HCT116 (cell line): ENCODE measurements at regions not wholly inside any gene's neighbourhood (a gene's known extent, or its start where the extent isn't known, plus 50 kb on each side); places are given as distances from the start of the nearest gene placed in this dataset.

ENCODE experiments used
- ATAC-seq: fragments of 200-7000 bp; cut with Tn5 transposase; 2 replicates; pipeline ENCODE4 v1.9.1; 2020; ENCODE audit warnings: mild to moderate bottlenecking, moderate library complexity
- BruUV-seq: library from RNA; stranded (reverse); fragments of 400-500 nt; replicated peaks from 2 replicates; lab custom pipeline; 2021; lab: Mats Ljungman, UMichigan
- CTCF ChIA-PET: fragments of 300-600 bp; sonication (Branson Sonifier 250); formaldehyde crosslinking; loops from one replicate; lab custom pipeline; 2021; ENCODE audit warnings: antibody characterized with exemption; lab: Charles Lee
- POLR2A ChIA-PET: fragments of 300-600, 350-600 bp; sonication (Branson Sonifier 250); formaldehyde crosslinking; loops from one replicate; lab custom pipeline; 2021; ENCODE audit warnings: antibody characterized with exemption; lab: Charles Lee
- RAD21 ChIA-PET, 2 experiments: fragments of 300-600 bp; sonication (Branson Sonifier 250); formaldehyde crosslinking; loops; one replicate each; lab custom pipeline; 2023; ENCODE audit warnings: low total read pairs in 2 of 2; ENCODE audit not compliant: uncharacterized antibody in 2 of 2, unreplicated experiment in 2 of 2, low non-redundant PET in 1 of 2; lab: Charles Lee
- DNase-seq: peaks from one replicate; pipeline ENCODE4 v3.0.0-alpha.2; 2010; ENCODE audit warnings: low read depth, low spot score
- H2AFZ ChIP-seq: fragments of 200-600 bp; shearing (Covaris generic), sonication (generic); 2 replicates; pipeline ENCODE4 v1.6.1; 2017; ENCODE audit warnings: low read depth, mixed run types, mixed read lengths, antibody characterized with exemption, low read length; ENCODE audit not compliant: poor library complexity, severe bottlenecking
- H3K27ac ChIP-seq: 2 replicates; pipeline ENCODE4 v1.5.1; 2012; ENCODE audit warnings: low read depth, low read length
- H3K27me3 ChIP-seq: fragments of 200-600 bp; sonication (generic); 2 replicates; pipeline ENCODE4 v1.6.1; 2016; ENCODE audit warnings: mixed run types, low read length, mixed read lengths; ENCODE audit not compliant: insufficient read depth
- H3K36me3 ChIP-seq, 2 experiments: fragments of 200-500 bp in 1 of 2; fragments of 200-600 bp in 1 of 2; sonication (Bioruptor generic) in 1 of 2; sonication (generic) in 1 of 2; 2 replicates each; pipeline versions ENCODE4 v1.5.1 to v1.6.1; 2014 to 2016; ENCODE audit warnings: low read length in 2 of 2, inconsistent platforms in 1 of 2, mixed read lengths in 1 of 2, mixed run types in 1 of 2; ENCODE audit not compliant: insufficient read depth in 2 of 2, control insufficient read depth in 1 of 2
- H3K4me1 ChIP-seq, 2 experiments: fragments of 200-600 bp in 1 of 2; sonication (generic) in 1 of 2; 2 replicates each; pipeline versions ENCODE4 v1.5.1 to v1.6.1; 2012 to 2017; ENCODE audit warnings: low read length in 2 of 2, inconsistent platforms in 1 of 2, mild to moderate bottlenecking in 1 of 2, mixed read lengths in 1 of 2, mixed run types in 1 of 2, moderate library complexity in 1 of 2; ENCODE audit not compliant: insufficient read depth in 2 of 2, control insufficient read depth in 1 of 2
- H3K4me2 ChIP-seq: fragments of 200-600 bp; sonication (generic); 2 replicates; pipeline ENCODE4 v1.6.1; 2017; ENCODE audit warnings: mixed run types, low read length, mixed read lengths
- H3K4me3 ChIP-seq, 2 experiments: fragments of 200-600 bp in 1 of 2; sonication (generic) in 1 of 2; replicated peaks in 1 of 2; 2 replicates each; pipeline ENCODE4 v1.5.1; 2011 to 2016; ENCODE audit warnings: low read length in 2 of 2, control low read depth in 1 of 2, low read depth in 1 of 2, mild to moderate bottlenecking in 1 of 2, mixed read lengths in 1 of 2, mixed run types in 1 of 2
- H3K79me2 ChIP-seq: fragments of 200-600 bp; sonication (generic); 2 replicates; pipeline ENCODE4 v1.6.1; 2017; ENCODE audit warnings: mild to moderate bottlenecking, mixed run types, low read length, moderate library complexity, mixed read lengths; ENCODE audit not compliant: insufficient read depth
- H3K9ac ChIP-seq: fragments of 200-600 bp; sonication (generic); 2 replicates; pipeline ENCODE4 v1.6.1; 2016; ENCODE audit warnings: low read length, mixed read lengths
- H3K9me2 ChIP-seq: fragments of 200-600 bp; sonication (generic), shearing (Covaris generic); 2 replicates; pipeline ENCODE4 v1.6.1; 2017; ENCODE audit warnings: mixed run types, mild to moderate bottlenecking, moderate library complexity; ENCODE audit not compliant: insufficient read depth
- H3K9me3 ChIP-seq, 2 experiments: fragments of 200-500 bp in 1 of 2; fragments of 200-600 bp in 1 of 2; sonication (Bioruptor generic) in 1 of 2; sonication (generic) in 1 of 2; 2 replicates each; pipeline ENCODE4 v1.6.1; 2014 to 2017; ENCODE audit warnings: low read length in 2 of 2, mixed read lengths in 2 of 2, inconsistent platforms in 1 of 2, low read depth in 1 of 2, mild to moderate bottlenecking in 1 of 2, mixed run types in 1 of 2, moderate library complexity in 1 of 2; ENCODE audit not compliant: control insufficient read depth in 1 of 2, insufficient read depth in 1 of 2
- H4K20me1 ChIP-seq: fragments of 200-600 bp; sonication (generic), shearing (Covaris generic); 2 replicates; pipeline ENCODE4 v1.6.1; 2017; ENCODE audit warnings: mixed run types, mild to moderate bottlenecking, moderate library complexity; ENCODE audit not compliant: insufficient read depth
- CBX3 ChIP-seq: IDR thresholded peaks from 2 replicates; pipeline ENCODE4 v1.6.1; 2012; ENCODE audit warnings: low read depth
- EGR1 ChIP-seq: IDR thresholded peaks from 2 replicates; pipeline ENCODE4 v1.6.1; 2012; ENCODE audit warnings: low read depth
- EZH2 ChIP-seq: fragments of 200-600 bp; sonication (generic); IDR thresholded peaks from 2 replicates; pipeline ENCODE4 v1.6.1; 2017; ENCODE audit warnings: antibody characterized with exemption, mixed run types
- EZH2phosphoT487 ChIP-seq: fragments of 200-600 bp; IDR thresholded peaks from 2 replicates; pipeline ENCODE4 v1.6.1; 2018; ENCODE audit warnings: antibody characterized with exemption, borderline replicate concordance
- FOSL1 ChIP-seq: IDR thresholded peaks from 2 replicates; pipeline ENCODE4 v1.6.1; 2012; ENCODE audit warnings: low read depth
- POLR2A ChIP-seq: IDR thresholded peaks from 2 replicates; pipeline ENCODE4 v1.7.0; 2011; ENCODE audit warnings: borderline replicate concordance; ENCODE audit not compliant: insufficient read depth, insufficient read length; ENCODE audit errors: extremely low read depth
- POLR2AphosphoS5 ChIP-seq: IDR thresholded peaks from 2 replicates; pipeline ENCODE4 v1.6.1; 2011; ENCODE audit warnings: mild to moderate bottlenecking, low read depth, low read length, moderate library complexity
- RAD21 ChIP-seq: IDR thresholded peaks from 2 replicates; pipeline ENCODE4 v1.6.1; 2012; ENCODE audit warnings: low read depth, mild to moderate bottlenecking
- SIN3A ChIP-seq: IDR thresholded peaks from 2 replicates; pipeline ENCODE4 v1.6.1; 2012; ENCODE audit warnings: low read depth
- SP1 ChIP-seq: IDR thresholded peaks from 2 replicates; pipeline ENCODE4 v1.6.1; 2012; ENCODE audit warnings: low read depth
- SRF ChIP-seq: IDR thresholded peaks from 2 replicates; pipeline ENCODE4 v1.6.1; 2012; ENCODE audit warnings: low read depth
- TCF7L2 ChIP-seq: IDR thresholded peaks from 2 replicates; pipeline ENCODE4 v1.7.0; 2011; ENCODE audit warnings: borderline replicate concordance, inconsistent platforms; ENCODE audit not compliant: insufficient read depth, insufficient read length; ENCODE audit errors: extremely low read depth
- ZNF274 ChIP-seq: fragments of 200-500 bp; sonication (Bioruptor generic); IDR thresholded peaks from 2 replicates; pipeline ENCODE4 v1.6.1; 2014; ENCODE audit warnings: mild to moderate bottlenecking, low read depth, low read length, inconsistent platforms
- intact Hi-C: fragments of 100-400 bp; cut with micrococcal nuclease; formaldehyde crosslinking; loops from 2 replicates; pipeline ENCODE4 v1.10.0; 2022
- TF ChIP-seq, protein P1 (sequence below), 3 experiments: fragments of 200-600 bp in 1 of 3; sonication (generic) in 1 of 3; IDR thresholded peaks in 2 of 3; conservative IDR thresholded peaks in 1 of 3; 2 replicates each; pipeline ENCODE4 v1.5.1; 2012 to 2017; ENCODE audit warnings: low read depth in 2 of 3, low read length in 2 of 3, antibody characterized with exemption in 1 of 3, borderline replicate concordance in 1 of 3, control low read depth in 1 of 3, mild to moderate bottlenecking in 1 of 3, mixed read lengths in 1 of 3, mixed run types in 1 of 3, moderate library complexity in 1 of 3; ENCODE audit not compliant: insufficient read depth in 1 of 3
- TF ChIP-seq, protein P2 (sequence below): IDR thresholded peaks from 2 replicates; pipeline ENCODE4 v1.6.1; 2012
- TF ChIP-seq, protein P3 (sequence below): IDR thresholded peaks from 2 replicates; pipeline ENCODE4 v1.6.1; 2012; ENCODE audit warnings: low read depth
- TF ChIP-seq, protein P4 (sequence below): IDR thresholded peaks from 2 replicates; pipeline ENCODE4 v1.6.1; 2011; ENCODE audit warnings: mild to moderate bottlenecking, low read length, moderate library complexity; ENCODE audit not compliant: insufficient replicate concordance; ENCODE audit errors: extremely low read depth

DNA sequence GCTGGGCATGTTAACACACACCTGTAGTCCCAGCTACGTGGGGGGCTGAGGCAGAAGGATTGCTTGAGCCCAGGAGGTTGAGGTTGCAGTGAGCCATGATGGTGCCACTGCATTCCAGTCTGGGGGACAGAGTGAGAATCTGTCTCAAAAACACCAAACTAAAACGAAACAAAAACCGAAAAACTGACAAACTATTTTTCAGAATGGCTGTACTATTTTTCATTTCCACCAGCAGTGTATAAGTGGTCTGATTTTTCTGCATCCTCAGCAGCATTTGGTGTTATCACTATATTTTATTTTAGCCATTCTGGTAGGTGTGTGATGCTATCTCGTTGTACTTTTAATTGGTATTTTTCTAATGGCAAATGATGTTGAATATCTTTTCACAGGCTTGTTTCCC lies 95.2 kb downstream of the PDCL3 start:
- H3K9ac ChIP-seq, result no peak overlapping the region
- intact Hi-C loops, result no loop called here
- no peaks in the 10 kb centered on the region for H4K20me1 ChIP-seq
- POLR2A ChIA-PET, result no interaction called here
- no peaks in the 10 kb centered on the region for H3K9me3 ChIP-seq
- ATAC-seq (no peak), DNase-seq (no peak)
- BruUV-seq, result no TSS peak
- TF ChIP-seq SRF, result no peak
- TF ChIP-seq POLR2AphosphoS5, result no peak
- TF ChIP-seq EGR1, result no peak
- TF ChIP-seq, protein P1, sequence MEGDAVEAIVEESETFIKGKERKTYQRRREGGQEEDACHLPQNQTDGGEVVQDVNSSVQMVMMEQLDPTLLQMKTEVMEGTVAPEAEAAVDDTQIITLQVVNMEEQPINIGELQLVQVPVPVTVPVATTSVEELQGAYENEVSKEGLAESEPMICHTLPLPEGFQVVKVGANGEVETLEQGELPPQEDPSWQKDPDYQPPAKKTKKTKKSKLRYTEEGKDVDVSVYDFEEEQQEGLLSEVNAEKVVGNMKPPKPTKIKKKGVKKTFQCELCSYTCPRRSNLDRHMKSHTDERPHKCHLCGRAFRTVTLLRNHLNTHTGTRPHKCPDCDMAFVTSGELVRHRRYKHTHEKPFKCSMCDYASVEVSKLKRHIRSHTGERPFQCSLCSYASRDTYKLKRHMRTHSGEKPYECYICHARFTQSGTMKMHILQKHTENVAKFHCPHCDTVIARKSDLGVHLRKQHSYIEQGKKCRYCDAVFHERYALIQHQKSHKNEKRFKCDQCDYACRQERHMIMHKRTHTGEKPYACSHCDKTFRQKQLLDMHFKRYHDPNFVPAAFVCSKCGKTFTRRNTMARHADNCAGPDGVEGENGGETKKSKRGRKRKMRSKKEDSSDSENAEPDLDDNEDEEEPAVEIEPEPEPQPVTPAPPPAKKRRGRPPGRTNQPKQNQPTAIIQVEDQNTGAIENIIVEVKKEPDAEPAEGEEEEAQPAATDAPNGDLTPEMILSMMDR (IDR thresholded peaks at IDR 0.05 in 2 of 3, conservative IDR thresholded peaks at IDR 0.05 in 1 of 3; ENCODE audit: borderline replicate concordance in 1 of 3, insufficient read depth in 1 of 3, low read depth in 2 of 3, low read length in 2 of 3), result no peak
- TF ChIP-seq SIN3A, result no peak
- no peak for TF ChIP-seq CBX3
- TF ChIP-seq POLR2A, result no peak
- TF ChIP-seq, protein P2, sequence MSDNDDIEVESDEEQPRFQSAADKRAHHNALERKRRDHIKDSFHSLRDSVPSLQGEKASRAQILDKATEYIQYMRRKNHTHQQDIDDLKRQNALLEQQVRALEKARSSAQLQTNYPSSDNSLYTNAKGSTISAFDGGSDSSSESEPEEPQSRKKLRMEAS, result no peak
- TF ChIP-seq EZH2phosphoT487, result no peak
- TF ChIP-seq, protein P3, sequence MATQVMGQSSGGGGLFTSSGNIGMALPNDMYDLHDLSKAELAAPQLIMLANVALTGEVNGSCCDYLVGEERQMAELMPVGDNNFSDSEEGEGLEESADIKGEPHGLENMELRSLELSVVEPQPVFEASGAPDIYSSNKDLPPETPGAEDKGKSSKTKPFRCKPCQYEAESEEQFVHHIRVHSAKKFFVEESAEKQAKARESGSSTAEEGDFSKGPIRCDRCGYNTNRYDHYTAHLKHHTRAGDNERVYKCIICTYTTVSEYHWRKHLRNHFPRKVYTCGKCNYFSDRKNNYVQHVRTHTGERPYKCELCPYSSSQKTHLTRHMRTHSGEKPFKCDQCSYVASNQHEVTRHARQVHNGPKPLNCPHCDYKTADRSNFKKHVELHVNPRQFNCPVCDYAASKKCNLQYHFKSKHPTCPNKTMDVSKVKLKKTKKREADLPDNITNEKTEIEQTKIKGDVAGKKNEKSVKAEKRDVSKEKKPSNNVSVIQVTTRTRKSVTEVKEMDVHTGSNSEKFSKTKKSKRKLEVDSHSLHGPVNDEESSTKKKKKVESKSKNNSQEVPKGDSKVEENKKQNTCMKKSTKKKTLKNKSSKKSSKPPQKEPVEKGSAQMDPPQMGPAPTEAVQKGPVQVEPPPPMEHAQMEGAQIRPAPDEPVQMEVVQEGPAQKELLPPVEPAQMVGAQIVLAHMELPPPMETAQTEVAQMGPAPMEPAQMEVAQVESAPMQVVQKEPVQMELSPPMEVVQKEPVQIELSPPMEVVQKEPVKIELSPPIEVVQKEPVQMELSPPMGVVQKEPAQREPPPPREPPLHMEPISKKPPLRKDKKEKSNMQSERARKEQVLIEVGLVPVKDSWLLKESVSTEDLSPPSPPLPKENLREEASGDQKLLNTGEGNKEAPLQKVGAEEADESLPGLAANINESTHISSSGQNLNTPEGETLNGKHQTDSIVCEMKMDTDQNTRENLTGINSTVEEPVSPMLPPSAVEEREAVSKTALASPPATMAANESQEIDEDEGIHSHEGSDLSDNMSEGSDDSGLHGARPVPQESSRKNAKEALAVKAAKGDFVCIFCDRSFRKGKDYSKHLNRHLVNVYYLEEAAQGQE, result no peak
- no peak for TF ChIP-seq RAD21
- TF ChIP-seq TCF7L2, result no peak
- no peak for TF ChIP-seq SP1
- TF ChIP-seq FOSL1, result no peak
- no peak for TF ChIP-seq EZH2
- no peak for TF ChIP-seq ZNF274
- TF ChIP-seq, protein P4, sequence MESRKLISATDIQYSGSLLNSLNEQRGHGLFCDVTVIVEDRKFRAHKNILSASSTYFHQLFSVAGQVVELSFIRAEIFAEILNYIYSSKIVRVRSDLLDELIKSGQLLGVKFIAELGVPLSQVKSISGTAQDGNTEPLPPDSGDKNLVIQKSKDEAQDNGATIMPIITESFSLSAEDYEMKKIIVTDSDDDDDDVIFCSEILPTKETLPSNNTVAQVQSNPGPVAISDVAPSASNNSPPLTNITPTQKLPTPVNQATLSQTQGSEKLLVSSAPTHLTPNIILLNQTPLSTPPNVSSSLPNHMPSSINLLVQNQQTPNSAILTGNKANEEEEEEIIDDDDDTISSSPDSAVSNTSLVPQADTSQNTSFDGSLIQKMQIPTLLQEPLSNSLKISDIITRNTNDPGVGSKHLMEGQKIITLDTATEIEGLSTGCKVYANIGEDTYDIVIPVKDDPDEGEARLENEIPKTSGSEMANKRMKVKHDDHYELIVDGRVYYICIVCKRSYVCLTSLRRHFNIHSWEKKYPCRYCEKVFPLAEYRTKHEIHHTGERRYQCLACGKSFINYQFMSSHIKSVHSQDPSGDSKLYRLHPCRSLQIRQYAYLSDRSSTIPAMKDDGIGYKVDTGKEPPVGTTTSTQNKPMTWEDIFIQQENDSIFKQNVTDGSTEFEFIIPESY, result no peak
- H3K36me3 ChIP-seq, result no peaks in the 10 kb centered on the region
- no peak overlapping the region for H2AFZ ChIP-seq
- RAD21 ChIA-PET, result no interaction called here
- H3K4me1 ChIP-seq, result no peaks in the 10 kb centered on the region
- no peaks in the 10 kb centered on the region for H3K27me3 ChIP-seq
- no peaks in the 10 kb centered on the region for H3K9me2 ChIP-seq
- no peak overlapping the region for H3K27ac ChIP-seq
- CTCF ChIA-PET, result no interaction called here
- H3K79me2 ChIP-seq, result no peaks in the 10 kb centered on the region
- no peak overlapping the region for H3K4me2 ChIP-seq
- no peak overlapping the region for H3K4me3 ChIP-seq
